ENCODE measurements at regions not wholly inside any gene's neighbourhood (a gene's known extent, or its start where the extent isn't known, plus 50 kb on each side); places are given as distances from the start of the nearest gene placed in this dataset.

DNA sequence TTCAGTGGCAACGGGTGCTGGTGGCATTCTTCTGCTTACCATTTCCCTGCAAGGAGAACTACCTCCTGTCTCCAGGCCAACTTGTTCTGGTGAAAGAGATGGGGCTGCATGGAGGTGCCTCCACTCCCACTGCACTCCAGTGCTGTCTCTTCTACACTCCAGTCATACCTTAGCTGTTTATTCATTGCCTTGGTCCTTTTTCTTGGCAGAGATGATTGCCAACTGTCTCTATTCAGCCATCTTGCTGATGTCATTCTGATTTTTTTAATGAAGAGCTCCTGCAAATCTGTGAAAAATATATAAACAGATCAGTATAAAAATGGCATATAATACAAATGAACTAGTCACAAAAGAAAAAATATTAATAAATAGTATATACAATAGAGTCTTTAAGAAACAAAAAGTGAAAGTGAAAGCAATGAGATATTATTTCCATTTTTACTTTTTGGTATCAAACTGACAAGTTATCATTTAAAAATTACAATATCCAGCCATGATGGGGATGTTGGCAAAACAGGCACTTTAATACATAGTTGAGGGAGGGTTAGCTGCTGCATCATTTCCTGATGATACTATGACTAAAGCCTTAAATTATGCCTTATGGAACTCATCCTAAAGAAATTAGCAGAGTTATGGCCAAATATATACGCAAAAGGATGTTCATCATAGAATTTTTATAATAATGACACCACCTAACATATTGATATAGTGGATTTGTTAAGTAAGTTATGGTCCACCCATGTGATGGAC is 109.4 kb downstream of the CARTPT start:
- TF ChIP-seq EZH2phosphoT487 (IDR thresholded peaks at IDR 0.05; ENCODE audit: insufficient read depth, low read depth) (no peak), EZH2 (IDR thresholded peaks at IDR 0.05; ENCODE audit: insufficient read depth, poor library complexity, severe bottlenecking) (no peak)
